AG08395 (cell line): ENCODE measurements at regions not wholly inside any gene's neighbourhood (a gene's known extent, or its start where the extent isn't known, plus 50 kb on each side); places are given as distances from the start of the nearest gene placed in this dataset.

Experiments used
- DNase-seq: peaks from one replicate; pipeline ENCODE4 v3.0.0; 2012; ENCODE audit warnings: mixed read lengths, low spot score

DNA sequence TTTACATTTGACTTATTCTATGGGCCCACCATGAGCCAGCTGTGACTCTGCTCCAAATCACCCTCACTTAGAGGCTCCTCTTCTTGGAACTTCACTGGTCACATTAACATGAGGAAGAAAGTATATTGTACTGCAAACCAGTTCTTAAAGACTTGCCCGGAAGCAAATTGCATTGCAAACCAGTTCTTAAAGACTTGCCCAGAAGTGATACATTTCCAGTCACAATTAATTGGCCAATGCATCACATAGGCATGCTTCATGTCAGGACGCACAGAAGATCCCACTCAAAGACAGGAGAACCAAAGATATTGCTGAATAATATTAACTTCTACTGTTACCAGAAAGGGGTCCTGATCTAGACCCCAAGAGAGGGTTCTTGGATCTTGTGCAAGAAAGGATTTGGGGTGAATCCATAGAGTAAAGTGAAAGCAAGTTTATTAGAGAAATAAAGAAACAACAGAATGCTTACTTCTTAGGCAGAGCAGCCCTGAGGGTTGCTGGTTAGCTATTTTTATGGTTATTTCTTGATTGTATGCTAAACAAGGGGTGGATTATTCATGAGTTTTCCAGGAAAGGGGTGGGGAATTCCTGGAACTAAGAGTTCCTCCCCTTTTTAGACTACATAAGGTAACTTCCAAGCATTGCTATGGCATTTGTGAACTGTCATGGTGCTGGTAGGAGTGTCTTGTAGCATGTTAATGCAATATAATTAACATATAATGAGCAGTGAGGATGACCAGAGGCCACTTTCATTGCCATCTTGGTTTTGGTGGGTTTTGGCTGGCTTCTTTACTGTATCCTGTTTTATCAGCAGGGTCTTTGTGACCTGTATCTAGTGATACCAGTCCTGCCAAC lies 54.6 kb upstream of the HCCS start:
- DNase-seq, result no peak

DNA sequence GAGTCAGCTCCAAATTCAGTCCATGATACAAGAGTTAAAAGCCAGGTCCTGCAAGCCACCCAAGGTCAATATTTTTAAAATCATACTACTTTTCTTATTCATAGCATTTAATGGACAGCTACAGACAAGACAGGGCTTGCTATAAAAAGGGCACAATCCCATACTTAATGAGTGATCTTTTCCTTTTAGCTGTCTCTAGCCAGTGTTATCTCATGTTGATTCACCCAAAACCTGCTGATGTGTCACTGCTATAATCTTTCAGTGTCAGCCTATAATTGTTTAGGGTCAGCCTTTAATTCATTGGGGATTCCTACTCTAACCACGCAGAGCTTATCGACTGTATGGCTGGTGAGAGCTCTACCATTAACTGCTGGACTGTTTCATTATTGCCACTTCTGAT lies 51.2 kb upstream of the HCCS start:
- DNase-seq, result no peak
